ENCODE measurements at regions not wholly inside any gene's neighbourhood (a gene's known extent, or its start where the extent isn't known, plus 50 kb on each side); places are given as distances from the start of the nearest gene placed in this dataset.
"Not testable (repeated sequence)": the region's sequence is repeated elsewhere in the genome, so short reads cannot be mapped to it uniquely, and the experiment has no call there.

- DNase-seq, result no peak
These were observed 300.0 kb upstream of the ALG10B start for GRCh38 chr12:38016602-38017001.

- no peak for DNase-seq
These were observed 290.7 kb upstream of the ALG10B start for GRCh38 chr12:38025916-38026315.

GRCh38 chr12:38053113-38053512, 263.5 kb upstream of the ALG10B start:
- DNase-seq, result no peak

GRCh38 chr12:38053655-38054464, 262.7 kb upstream of the ALG10B start:
- no peak for DNase-seq

- DNase-seq, result no peak
These were observed 259.6 kb upstream of the ALG10B start for GRCh38 chr12:38056701-38057689.

- DNase-seq, result no peak
These were observed 216.9 kb upstream of the ALG10B start for GRCh38 chr12:38099686-38100085.

- no peak for DNase-seq
These were observed 214.8 kb upstream of the ALG10B start for GRCh38 chr12:38101753-38102152.

- DNase-seq, result no peak
These were observed 214.4 kb upstream of the ALG10B start for GRCh38 chr12:38102197-38102596.

- DNase-seq, result no peak
These were observed 206.4 kb upstream of the ALG10B start for GRCh38 chr12:38110026-38110699.

- DNase-seq, result no peak
These were observed 202.6 kb upstream of the ALG10B start for GRCh38 chr12:38113991-38114390.

- DNase-seq, result no peak
These were observed 199.6 kb upstream of the ALG10B start for GRCh38 chr12:38116968-38117367.

- DNase-seq, result no peak
These were observed 197.9 kb upstream of the ALG10B start for GRCh38 chr12:38118632-38119031.

GRCh38 chr12:38120438-38120837, 196.1 kb upstream of the ALG10B start:
- DNase-seq, result no peak

GRCh38 chr12:38123028-38123427, 193.5 kb upstream of the ALG10B start:
- DNase-seq, result not testable (repeated sequence)

GRCh38 chr12:38123566-38124246, 192.9 kb upstream of the ALG10B start:
- DNase-seq, result no peak

GRCh38 chr12:38124247-38125012, 192.1 kb upstream of the ALG10B start:
- no peak for DNase-seq

- no peak for DNase-seq
These were observed 184.4 kb upstream of the ALG10B start for GRCh38 chr12:38132139-38132538.

GRCh38 chr12:38137287-38137686, 179.3 kb upstream of the ALG10B start:
- DNase-seq, result no peak

GRCh38 chr12:38137716-38138115, 178.9 kb upstream of the ALG10B start:
- DNase-seq, result no peak

GRCh38 chr12:38138225-38139221, 178.1 kb upstream of the ALG10B start:
- peak; percentile 84 for DNase-seq
